ENCODE measurements at regions not wholly inside any gene's neighbourhood (a gene's known extent, or its start where the extent isn't known, plus 50 kb on each side); places are given as distances from the start of the nearest gene placed in this dataset.

DNA sequence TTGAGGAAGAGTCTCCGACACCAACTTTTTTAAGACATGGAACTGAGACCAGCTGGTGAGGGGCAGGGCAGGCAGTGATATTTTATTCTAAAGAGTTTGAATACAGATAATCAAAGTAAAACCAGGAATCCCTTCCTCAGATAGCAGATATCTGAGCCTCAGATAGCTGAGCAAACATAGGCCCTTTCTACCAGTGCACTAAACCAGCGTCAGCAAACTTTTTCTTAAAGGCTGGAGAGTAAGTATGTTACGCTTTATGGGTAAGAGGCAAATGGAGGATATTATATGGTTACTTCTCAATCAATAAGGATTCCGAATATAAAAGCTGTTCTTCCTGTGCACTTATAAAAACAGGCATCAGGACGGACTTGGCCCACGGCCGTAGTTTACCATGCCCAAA is 73.9 kb downstream of the WNT5A start:
- TF ChIP-seq CTCF (IDR thresholded peaks at IDR 0.05; ENCODE audit: low read length) (no peak), EZH2phosphoT487 (IDR thresholded peaks at IDR 0.05; ENCODE audit: low read length) (no peak)
